Omental fat pad (tissue), 3 donors: ENCODE measurements at regions not wholly inside any gene's neighbourhood (a gene's known extent, or its start where the extent isn't known, plus 50 kb on each side); places are given as distances from the start of the nearest gene placed in this dataset.
"Not testable (repeated sequence)": the region's sequence is repeated elsewhere in the genome, so short reads cannot be mapped to it uniquely, and the experiment has no call there.

Experiments
- ATAC-seq: fragments of 150-250 bp; one replicate; pipeline ENCODE4 v1.9.1; 2016; ENCODE audit warnings: mild to moderate bottlenecking, moderate library complexity; ENCODE audit not compliant: low FRiP score
- DNase-seq: peaks from one replicate; pipeline ENCODE4 v3.0.0-alpha.2; 2019; ENCODE audit warnings: low spot score
- TF ChIP-seq, protein P1 (sequence below), 3 donors: fragments of 450-650 bp; IDR thresholded peaks; one replicate each; pipeline ENCODE4 v1.5.1; 2016 to 2017; ENCODE audit warnings: antibody characterized with exemption in 3 of 3, mild to moderate bottlenecking in 3 of 3, moderate library complexity in 2 of 3

DNA sequence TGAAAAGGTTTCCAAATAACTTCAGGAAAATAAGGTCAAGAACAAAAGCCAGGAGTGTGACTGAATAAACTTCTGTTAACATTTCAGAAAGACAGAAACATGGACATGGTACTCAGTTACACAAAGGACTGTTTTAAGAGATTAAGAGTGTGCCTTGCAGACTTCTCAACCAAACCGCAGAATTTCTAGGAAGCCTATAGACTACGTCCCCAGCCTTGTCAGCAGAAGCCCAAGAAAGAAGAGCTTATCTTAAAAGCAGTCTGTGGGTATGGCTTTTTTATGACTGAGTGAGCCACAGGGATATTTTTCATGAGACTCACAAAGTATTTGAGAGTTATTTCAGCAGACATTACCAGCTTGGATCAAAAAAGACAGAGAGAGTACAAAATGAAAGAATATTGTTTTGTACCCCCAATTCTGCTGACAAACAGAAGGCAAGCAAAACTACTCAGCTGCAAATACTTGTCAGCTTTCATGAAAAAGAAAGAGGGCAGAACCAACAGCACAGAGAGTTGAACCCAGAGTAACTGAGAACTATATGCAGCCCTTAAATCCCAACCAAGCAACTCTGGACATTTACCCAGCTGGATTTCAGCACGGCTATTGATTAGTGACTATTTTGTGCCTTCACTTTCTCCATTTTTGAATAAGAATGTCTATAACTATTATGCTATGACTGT is 711.0 kb upstream of the CTNND2 start:
- TF ChIP-seq, protein P1, sequence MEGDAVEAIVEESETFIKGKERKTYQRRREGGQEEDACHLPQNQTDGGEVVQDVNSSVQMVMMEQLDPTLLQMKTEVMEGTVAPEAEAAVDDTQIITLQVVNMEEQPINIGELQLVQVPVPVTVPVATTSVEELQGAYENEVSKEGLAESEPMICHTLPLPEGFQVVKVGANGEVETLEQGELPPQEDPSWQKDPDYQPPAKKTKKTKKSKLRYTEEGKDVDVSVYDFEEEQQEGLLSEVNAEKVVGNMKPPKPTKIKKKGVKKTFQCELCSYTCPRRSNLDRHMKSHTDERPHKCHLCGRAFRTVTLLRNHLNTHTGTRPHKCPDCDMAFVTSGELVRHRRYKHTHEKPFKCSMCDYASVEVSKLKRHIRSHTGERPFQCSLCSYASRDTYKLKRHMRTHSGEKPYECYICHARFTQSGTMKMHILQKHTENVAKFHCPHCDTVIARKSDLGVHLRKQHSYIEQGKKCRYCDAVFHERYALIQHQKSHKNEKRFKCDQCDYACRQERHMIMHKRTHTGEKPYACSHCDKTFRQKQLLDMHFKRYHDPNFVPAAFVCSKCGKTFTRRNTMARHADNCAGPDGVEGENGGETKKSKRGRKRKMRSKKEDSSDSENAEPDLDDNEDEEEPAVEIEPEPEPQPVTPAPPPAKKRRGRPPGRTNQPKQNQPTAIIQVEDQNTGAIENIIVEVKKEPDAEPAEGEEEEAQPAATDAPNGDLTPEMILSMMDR (IDR thresholded peaks at IDR 0.05): no peak
- DNase-seq (no peak), ATAC-seq (no peak)

DNA sequence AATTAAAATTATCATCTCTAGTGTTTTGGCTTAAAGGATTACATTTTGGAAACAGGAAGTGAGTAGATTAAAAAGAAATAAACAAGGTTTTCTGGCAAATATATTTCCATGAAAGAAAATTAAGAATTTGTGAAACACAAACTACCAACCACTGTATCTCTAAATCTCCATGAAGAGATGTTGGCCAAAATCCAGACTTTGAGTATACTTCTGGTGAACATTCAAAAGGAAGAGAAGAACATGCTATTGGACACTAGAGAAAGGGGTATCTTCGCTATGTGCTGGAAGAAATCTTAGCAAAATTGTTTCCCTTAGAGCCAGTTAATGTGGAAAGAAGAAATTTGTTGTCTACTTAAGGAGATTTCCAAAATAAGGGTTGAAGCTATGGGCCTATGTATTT is 710.4 kb upstream of the CTNND2 start:
- no peak for ATAC-seq
- no peak for DNase-seq
- TF ChIP-seq, protein P1 (IDR thresholded peaks at IDR 0.05): no peak

DNA sequence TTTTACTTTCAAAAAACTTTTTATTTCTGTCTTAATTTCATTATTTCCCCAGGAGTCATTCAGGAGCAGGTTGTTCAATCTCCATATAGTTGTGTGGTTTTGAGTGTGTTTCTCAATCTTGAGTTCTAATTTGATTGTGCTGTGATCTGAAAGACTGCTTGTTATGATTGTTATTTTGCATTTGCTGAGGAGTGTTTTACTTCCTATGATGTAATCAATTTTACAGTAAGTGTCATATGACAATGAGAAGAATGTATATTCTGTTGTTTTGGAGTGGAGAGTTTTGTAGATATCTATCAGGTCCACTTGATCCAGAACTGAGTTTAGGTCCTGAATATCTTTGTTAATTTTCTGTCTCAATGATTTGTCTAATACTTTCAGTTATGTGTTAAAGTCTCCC is 706.9 kb upstream of the CTNND2 start:
- TF ChIP-seq, protein P1 (IDR thresholded peaks at IDR 0.05): no peak

DNA sequence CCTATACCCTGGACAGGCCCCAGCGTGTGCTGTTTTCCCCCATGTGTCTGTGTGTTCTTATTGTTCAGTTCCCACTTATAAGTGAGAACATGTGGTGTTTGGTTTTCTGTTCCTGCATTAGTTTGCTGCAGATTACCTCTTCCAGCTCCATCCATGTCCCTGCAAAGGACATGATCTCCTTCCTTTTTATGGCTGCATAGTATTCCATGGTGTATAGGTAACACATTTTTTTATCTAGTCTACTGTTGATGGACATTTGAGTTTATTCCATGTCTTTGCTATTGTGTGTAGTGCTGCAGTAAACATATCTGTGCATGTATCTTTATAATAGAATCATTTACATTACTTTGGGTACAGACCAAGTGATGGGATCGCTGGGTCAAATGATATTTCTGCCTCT is 703.6 kb upstream of the CTNND2 start:
- not testable (repeated sequence) for DNase-seq, ATAC-seq

More for the DNA sequence above, 706.9 kb upstream of the CTNND2 start:
- no peak for DNase-seq
- ATAC-seq: no peak

DNA sequence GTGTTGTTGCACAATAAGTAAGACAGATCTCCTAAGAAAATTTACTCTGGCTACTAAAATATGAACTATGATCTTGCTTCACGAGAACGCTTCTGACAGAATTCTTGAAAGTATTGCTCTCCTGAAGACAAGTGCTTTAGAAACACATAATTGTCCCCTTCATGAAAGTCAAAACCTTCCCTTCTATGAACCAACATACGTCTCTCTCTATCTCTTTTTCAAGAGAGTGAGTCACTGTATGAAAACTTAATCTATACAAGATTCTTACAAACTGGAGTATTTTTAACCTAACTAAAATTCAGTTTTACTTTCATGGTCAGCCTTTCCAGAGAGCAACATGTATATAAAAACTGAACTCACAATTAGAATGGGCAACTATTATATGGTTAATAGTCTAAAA is 688.0 kb upstream of the CTNND2 start:
- TF ChIP-seq, protein P1 (IDR thresholded peaks at IDR 0.05): no peak
- DNase-seq (no peak), ATAC-seq (no peak)

DNA sequence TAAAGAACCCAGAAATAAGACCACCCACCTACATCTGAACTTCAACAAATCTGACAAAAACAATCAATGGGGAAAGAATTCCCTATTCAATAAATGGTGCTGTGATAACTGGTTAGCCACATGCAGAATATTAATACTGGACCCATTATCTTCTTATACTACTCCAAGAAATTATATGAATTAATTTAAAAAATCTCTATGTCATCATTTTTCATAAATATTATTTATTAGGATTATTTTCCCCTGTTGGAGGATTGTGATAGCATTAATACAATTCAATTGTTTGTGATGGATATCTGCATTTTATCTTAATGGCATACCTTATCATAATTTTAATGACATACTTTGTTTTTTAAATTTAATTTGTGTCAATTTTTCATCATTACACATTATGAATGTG is 682.2 kb upstream of the CTNND2 start:
- ATAC-seq: no peak
- TF ChIP-seq, protein P1 (IDR thresholded peaks at IDR 0.05): no peak

DNA sequence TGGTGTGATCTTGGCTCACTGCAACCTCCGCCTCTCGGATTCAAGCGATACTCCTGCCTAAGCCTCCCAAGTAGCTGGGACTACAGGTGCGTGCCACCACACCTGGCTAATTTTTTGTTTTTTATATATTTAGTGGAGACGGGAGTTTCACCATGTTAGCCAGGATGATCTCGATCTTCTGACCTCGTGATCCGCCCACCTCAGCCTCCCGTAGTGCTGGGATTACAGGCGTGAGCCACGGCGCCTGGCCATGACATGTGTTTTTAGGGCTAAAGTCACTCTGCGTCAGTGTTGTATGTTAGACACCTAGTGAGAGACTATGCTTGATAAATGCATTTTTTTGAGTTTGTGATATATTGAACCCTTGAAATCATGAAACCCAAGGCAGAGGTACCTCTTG is 674.6 kb upstream of the CTNND2 start:
- ATAC-seq, DNase-seq: not testable (repeated sequence)

More for the DNA sequence above, 682.2 kb upstream of the CTNND2 start:
- no peak for DNase-seq

DNA sequence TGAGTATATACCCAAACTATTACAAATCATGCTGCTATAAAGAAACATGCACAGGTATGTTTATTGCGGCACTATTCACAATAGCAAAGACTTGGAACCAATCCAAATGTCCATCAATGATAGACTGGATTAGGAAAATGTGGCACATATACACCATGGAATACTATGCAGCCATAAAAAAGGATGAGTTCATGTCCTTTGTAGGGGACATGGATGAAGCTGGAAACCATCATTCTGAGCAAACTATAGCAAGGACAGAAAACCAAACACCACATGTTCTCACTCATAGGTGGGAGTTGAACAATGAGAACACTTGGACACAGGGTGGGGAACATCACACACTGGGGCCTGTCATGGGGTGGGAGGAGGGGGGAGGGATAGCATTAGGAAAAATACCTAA is 672.7 kb upstream of the CTNND2 start:
- ATAC-seq, DNase-seq: not testable (repeated sequence)

DNA sequence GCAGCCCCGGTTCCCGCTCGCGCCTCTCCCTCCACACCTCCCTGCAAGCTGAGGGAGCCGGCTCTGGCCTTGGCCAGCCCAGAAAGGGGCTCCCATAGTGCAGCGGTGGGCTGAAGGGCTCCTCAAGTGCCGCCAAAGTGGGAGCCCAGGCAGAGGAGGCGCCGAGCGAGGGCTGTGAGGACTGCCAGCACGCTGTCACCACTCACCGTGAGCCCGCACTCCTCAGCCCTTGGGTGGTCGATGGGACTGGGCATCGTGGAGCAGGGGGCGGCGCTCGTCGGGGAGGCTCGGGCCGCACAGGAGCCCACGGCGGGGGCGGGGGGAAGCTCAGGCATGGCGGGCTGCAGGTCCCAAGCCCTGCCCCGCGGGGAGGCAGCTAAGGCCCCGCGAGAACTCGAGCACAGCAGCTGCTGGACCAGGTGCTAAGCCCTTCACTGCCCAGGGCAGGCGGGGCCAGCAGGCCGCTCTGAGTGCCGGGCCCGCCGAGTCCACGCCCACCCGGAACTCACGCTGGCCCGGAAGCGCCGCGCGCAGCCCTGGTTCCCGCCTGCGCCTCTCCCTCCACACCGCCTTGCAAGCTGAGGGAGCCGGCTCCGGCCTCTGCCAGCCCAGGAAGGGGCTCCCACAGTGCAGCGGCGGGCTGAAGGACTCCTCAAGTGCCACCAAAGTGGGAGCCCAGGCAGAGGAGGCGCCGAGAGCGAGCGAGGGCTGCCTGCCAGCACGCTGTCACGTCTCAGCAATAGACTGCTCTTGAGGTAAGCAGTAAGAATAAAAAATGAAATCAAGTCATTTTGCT is 670.2 kb upstream of the CTNND2 start:
- not testable (repeated sequence) for ATAC-seq, DNase-seq

DNA sequence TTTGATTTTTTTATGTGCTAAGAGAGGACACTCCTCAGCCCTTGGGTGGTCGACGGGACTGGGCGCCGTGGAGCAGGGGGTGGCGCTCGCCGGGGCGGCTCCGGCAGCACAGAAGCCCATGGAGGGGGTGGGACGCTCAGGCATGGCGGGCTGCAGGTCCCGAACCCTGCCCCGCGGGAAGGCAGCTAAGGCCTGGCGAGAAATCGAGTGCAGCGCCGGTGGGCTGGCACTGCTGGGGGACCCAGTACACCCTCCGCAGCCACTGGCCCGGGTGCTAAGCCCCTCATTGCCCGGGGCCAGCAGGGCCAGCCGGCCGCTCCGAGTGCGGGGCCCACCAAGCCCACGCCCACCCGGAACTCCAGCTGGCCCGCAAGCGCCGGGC is 669.7 kb upstream of the CTNND2 start:
- DNase-seq, ATAC-seq: not testable (repeated sequence)
